BLaER1 (cell line): ENCODE measurements at regions not wholly inside any gene's neighbourhood (a gene's known extent, or its start where the extent isn't known, plus 50 kb on each side); places are given as distances from the start of the nearest gene placed in this dataset.

Experiments used
- H3K27ac ChIP-seq: shearing (Covaris generic); formaldehyde crosslinking; 2 replicates; pipeline ENCODE4 v1.8.1; 2022
- H3K27me3 ChIP-seq: shearing (Covaris generic); formaldehyde crosslinking; 2 replicates; pipeline ENCODE4 v1.8.1; 2022
- H3K36me3 ChIP-seq: shearing (Covaris generic); formaldehyde crosslinking; 2 replicates; pipeline ENCODE4 v1.8.1; 2022
- H3K4me1 ChIP-seq: shearing (Covaris generic); formaldehyde crosslinking; 2 replicates; pipeline ENCODE4 v1.8.1; 2022
- H3K4me2 ChIP-seq: shearing (Covaris generic); formaldehyde crosslinking; 2 replicates; pipeline ENCODE4 v1.8.1; 2022
- H3K4me3 ChIP-seq: shearing (Covaris generic); formaldehyde crosslinking; 2 replicates; pipeline ENCODE4 v1.8.1; 2022
- H3K9ac ChIP-seq: shearing (Covaris generic); formaldehyde crosslinking; 2 replicates; pipeline ENCODE4 v1.8.1; 2022
- H3K9me3 ChIP-seq: shearing (Covaris generic); formaldehyde crosslinking; 2 replicates; pipeline ENCODE4 v1.8.1; 2022
- H4K20me1 ChIP-seq: shearing (Covaris generic); formaldehyde crosslinking; 2 replicates; pipeline ENCODE4 v1.8.1; 2022
- Cebpa-rat ChIP-seq: shearing (Covaris generic); IDR thresholded peaks from 2 replicates; pipeline ENCODE4 v1.8.1; 2022

- Histone ChIP-seq H3K27me3 (no peaks in the 10 kb centered on the region), H3K9me3 (no peaks in the 10 kb centered on the region), H3K27ac (no peak overlapping the region), H3K4me3 (no peak overlapping the region), H3K36me3 (no peaks in the 10 kb centered on the region), H3K4me1 (no peaks in the 10 kb centered on the region), H3K9ac (no peak overlapping the region), H4K20me1 (no peaks in the 10 kb centered on the region), H3K4me2 (no peak overlapping the region)
- TF ChIP-seq Cebpa-rat = no peak
Measured at GRCh38 chr13:75231235-75231634, 250.7 kb downstream of the TBC1D4 start.

- H3K9me3 ChIP-seq = no peaks in the 10 kb centered on the region
- H3K9ac ChIP-seq = no peak overlapping the region
- H3K4me2 ChIP-seq = no peak overlapping the region
- TF ChIP-seq Cebpa-rat = no peak
- H3K4me3 ChIP-seq = no peak overlapping the region
- no peaks in the 10 kb centered on the region for H3K27me3 ChIP-seq
- no peaks in the 10 kb centered on the region for H4K20me1 ChIP-seq
- no peaks in the 10 kb centered on the region for H3K36me3 ChIP-seq
- H3K4me1 ChIP-seq = 0 out of 2 replicates have a peak, but pooled peaks cover 3% of the 10 kb centered on the region
- no peak overlapping the region for H3K27ac ChIP-seq
Measured at GRCh38 chr13:75226733-75227435, 255.1 kb downstream of the TBC1D4 start.

GRCh38 chr13:75226092-75226491 is 255.9 kb downstream of the TBC1D4 start:
- H3K4me2 ChIP-seq = no peak overlapping the region
- H3K36me3 ChIP-seq = no peaks in the 10 kb centered on the region
- no peak overlapping the region for H3K9ac ChIP-seq
- H4K20me1 ChIP-seq = no peaks in the 10 kb centered on the region
- TF ChIP-seq Cebpa-rat = no peak
- no peaks in the 10 kb centered on the region for H3K9me3 ChIP-seq
- no peak overlapping the region for H3K27ac ChIP-seq
- 0 out of 2 replicates have a peak, but pooled peaks cover 3% of the 10 kb centered on the region for H3K4me1 ChIP-seq
- H3K4me3 ChIP-seq = no peak overlapping the region
- no peaks in the 10 kb centered on the region for H3K27me3 ChIP-seq

- no peak for TF ChIP-seq Cebpa-rat
- no peak overlapping the region for H3K9ac ChIP-seq
- H4K20me1 ChIP-seq = no peaks in the 10 kb centered on the region
- no peaks in the 10 kb centered on the region for H3K9me3 ChIP-seq
- H3K27me3 ChIP-seq = no peaks in the 10 kb centered on the region
- no peaks in the 10 kb centered on the region for H3K36me3 ChIP-seq
- no peak overlapping the region for H3K4me3 ChIP-seq
- no peak overlapping the region for H3K27ac ChIP-seq
- H3K4me1 ChIP-seq = 0 out of 2 replicates have a peak, but pooled peaks cover 3% of the 10 kb centered on the region
- no peak overlapping the region for H3K4me2 ChIP-seq
Measured at GRCh38 chr13:75225288-75226032, 256.5 kb downstream of the TBC1D4 start.

- Histone ChIP-seq H3K4me2 (no peak overlapping the region), H3K4me1 (0 out of 2 replicates have a peak, but pooled peaks cover 3% of the 10 kb centered on the region), H3K27ac (no peak overlapping the region), H4K20me1 (no peaks in the 10 kb centered on the region), H3K27me3 (no peaks in the 10 kb centered on the region), H3K9ac (no peak overlapping the region), H3K36me3 (no peaks in the 10 kb centered on the region), H3K9me3 (no peaks in the 10 kb centered on the region), H3K4me3 (no peak overlapping the region)
- no peak for TF ChIP-seq Cebpa-rat
Measured at GRCh38 chr13:75224053-75224742, 257.8 kb downstream of the TBC1D4 start.

- H3K4me1 ChIP-seq = 0 out of 2 replicates have a peak, but pooled peaks cover 3% of the 10 kb centered on the region
- H3K9me3 ChIP-seq = no peaks in the 10 kb centered on the region
- no peak overlapping the region for H3K27ac ChIP-seq
- no peak overlapping the region for H3K9ac ChIP-seq
- H3K4me3 ChIP-seq = no peak overlapping the region
- no peaks in the 10 kb centered on the region for H4K20me1 ChIP-seq
- H3K4me2 ChIP-seq = no peak overlapping the region
- H3K27me3 ChIP-seq = no peaks in the 10 kb centered on the region
- H3K36me3 ChIP-seq = no peaks in the 10 kb centered on the region
- TF ChIP-seq Cebpa-rat = no peak
Measured at GRCh38 chr13:75222031-75222430, 259.9 kb downstream of the TBC1D4 start.

- no peaks in the 10 kb centered on the region for H3K27me3 ChIP-seq
- no peak overlapping the region for H3K4me2 ChIP-seq
- no peak overlapping the region for H3K4me3 ChIP-seq
- H3K36me3 ChIP-seq = no peaks in the 10 kb centered on the region
- no peak overlapping the region for H3K27ac ChIP-seq
- H3K4me1 ChIP-seq = 0 out of 2 replicates have a peak, but pooled peaks cover 3% of the 10 kb centered on the region
- no peak overlapping the region for H3K9ac ChIP-seq
- no peaks in the 10 kb centered on the region for H4K20me1 ChIP-seq
- TF ChIP-seq Cebpa-rat = no peak
- H3K9me3 ChIP-seq = no peaks in the 10 kb centered on the region
Measured at GRCh38 chr13:75220861-75221260, 261.1 kb downstream of the TBC1D4 start.

- Histone ChIP-seq H3K9me3 (no peaks in the 10 kb centered on the region), H3K4me3 (no peak overlapping the region), H4K20me1 (no peaks in the 10 kb centered on the region), H3K4me1 (0 out of 2 replicates have a peak, but pooled peaks cover 2% of the 10 kb centered on the region), H3K27ac (no peak overlapping the region), H3K4me2 (peak overlapping the region; percentile 51; the same call in 1 of the 2 replicates), H3K36me3 (no peaks in the 10 kb centered on the region), H3K9ac (no peak overlapping the region), H3K27me3 (no peaks in the 10 kb centered on the region)
- TF ChIP-seq Cebpa-rat = no peak
Measured at GRCh38 chr13:75220238-75220542, 261.8 kb downstream of the TBC1D4 start.

- H3K27ac ChIP-seq = no peak overlapping the region
- no peak overlapping the region for H3K9ac ChIP-seq
- no peaks in the 10 kb centered on the region for H3K9me3 ChIP-seq
- no peaks in the 10 kb centered on the region for H3K4me1 ChIP-seq
- H3K4me2 ChIP-seq = peak overlapping the region; percentile 51
- TF ChIP-seq Cebpa-rat = no peak
- H3K36me3 ChIP-seq = no peaks in the 10 kb centered on the region
- H3K27me3 ChIP-seq = no peaks in the 10 kb centered on the region
- no peak overlapping the region for H3K4me3 ChIP-seq
- no peaks in the 10 kb centered on the region for H4K20me1 ChIP-seq
Measured at GRCh38 chr13:75219479-75220237, 262.3 kb downstream of the TBC1D4 start.
